HG03066 (cell line): ENCODE measurements at regions not wholly inside any gene's neighbourhood (a gene's known extent, or its start where the extent isn't known, plus 50 kb on each side); places are given as distances from the start of the nearest gene placed in this dataset.

Experiments
- ATAC-seq: cut with Tn5 transposase; IDR thresholded peaks from one replicate; pipeline ENCODE4 v1.9.1; 2021; ENCODE audit warnings: low read depth; ENCODE audit not compliant: unreplicated experiment

DNA sequence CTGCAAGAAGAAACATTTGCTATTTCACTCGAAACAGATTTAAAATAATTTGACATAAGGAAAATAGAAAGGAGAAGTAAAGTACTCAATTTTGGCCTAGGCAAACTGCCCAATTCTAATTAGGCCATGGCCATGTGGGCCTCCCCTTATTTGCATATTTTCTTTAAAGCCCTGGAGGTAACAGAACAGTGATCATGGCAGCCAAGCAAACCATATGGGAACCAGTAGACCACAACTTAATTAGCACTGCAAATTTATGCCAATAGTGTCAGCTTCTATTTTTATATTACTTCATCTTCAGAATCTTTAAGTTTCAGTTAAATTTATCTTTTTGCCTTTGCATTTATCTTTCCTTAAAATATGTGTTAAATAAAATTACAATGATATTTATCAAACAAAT lies 63.3 kb upstream of the THSD7A start:
- ATAC-seq: no peak

DNA sequence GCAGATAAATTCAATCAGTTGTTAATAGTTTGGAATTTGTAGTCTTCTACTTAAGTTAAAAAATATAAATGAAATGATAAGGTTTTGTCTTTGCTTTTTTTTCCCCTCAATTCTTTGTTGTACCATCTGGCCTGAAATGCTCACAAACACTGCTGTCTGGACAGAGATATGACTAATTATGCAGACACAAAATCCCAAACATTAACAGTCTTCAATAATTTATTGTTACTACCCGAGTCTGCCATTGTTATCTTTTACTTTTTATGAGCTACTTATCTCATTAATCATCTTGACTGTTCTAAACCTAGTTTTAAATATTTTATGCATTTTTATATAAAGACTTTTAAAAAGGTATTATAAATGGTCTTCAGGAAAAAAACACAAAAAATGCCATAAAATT lies 64.7 kb upstream of the THSD7A start:
- ATAC-seq: no peak

DNA sequence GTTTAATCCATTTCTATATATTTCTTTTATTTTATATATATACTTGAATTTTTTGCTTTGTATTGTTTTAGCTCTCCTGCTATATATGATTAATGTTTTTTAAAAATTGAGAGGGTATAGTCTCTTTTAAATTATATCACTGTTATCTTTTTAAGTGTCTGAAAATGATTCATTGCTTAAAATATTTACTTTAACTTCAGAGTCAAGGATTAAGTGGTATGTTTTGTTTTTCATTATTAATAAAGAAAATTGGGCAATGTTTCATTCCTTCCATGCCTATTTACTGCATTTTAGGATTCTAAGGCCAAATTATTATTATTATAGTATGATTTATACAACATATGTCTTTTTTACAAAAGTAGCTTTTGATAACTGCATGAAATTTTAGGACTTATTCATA lies 67.2 kb upstream of the THSD7A start:
- ATAC-seq: no peak

DNA sequence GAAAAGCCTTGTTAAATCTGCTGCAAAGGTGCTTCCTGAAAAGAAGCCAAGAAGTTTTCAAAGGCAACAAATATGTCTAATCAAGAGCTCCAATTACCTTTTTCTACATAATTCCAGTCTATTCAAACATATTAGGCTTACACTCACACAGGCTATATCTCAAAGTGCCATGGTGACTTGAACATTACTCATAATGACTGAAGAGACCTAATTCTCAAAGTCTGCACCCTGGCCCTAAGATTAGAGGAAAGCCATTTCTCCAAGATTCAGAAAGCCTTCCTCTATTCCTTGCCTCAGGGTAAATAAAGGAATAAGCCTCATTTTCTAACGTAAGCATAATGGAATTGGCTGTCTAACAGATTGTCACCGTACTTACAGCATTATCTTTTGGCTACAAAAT lies 78.3 kb upstream of the THSD7A start:
- ATAC-seq: no peak

- ATAC-seq: no peak
Observed at GRCh38 chr7:11911900-11912299, 79.9 kb upstream of the THSD7A start.

DNA sequence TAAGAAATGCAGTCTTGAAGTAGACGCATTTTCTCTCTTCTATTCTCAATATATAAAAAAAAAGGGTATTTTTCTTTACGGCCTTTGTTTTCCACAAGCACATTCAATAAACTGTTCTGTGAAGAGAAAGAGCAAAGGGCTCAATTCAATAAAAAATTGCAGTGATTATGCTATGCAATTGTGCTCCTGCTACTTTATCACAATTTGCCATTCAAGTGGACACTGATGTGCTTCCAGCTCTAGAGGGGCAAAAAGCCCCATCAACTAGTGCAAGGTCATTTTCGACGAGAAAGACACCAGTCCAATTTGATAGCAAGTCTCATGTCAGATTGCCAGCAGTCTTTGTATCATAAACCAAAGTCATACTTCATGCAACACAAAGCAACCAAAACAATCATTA lies 82.6 kb upstream of the THSD7A start:
- no peak for ATAC-seq

GRCh38 chr7:11923376-11923930 lies 91.5 kb upstream of the THSD7A start:
- no peak for ATAC-seq

- no peak for ATAC-seq
Observed at GRCh38 chr7:11931307-11931706, 99.3 kb upstream of the THSD7A start.

- no peak for ATAC-seq
Observed at GRCh38 chr7:11934796-11935195, 102.8 kb upstream of the THSD7A start.

- no peak for ATAC-seq
Observed at GRCh38 chr7:11935905-11936304, 103.9 kb upstream of the THSD7A start.

- ATAC-seq: no peak
Observed at GRCh38 chr7:11946794-11947193, 114.8 kb upstream of the THSD7A start.

DNA sequence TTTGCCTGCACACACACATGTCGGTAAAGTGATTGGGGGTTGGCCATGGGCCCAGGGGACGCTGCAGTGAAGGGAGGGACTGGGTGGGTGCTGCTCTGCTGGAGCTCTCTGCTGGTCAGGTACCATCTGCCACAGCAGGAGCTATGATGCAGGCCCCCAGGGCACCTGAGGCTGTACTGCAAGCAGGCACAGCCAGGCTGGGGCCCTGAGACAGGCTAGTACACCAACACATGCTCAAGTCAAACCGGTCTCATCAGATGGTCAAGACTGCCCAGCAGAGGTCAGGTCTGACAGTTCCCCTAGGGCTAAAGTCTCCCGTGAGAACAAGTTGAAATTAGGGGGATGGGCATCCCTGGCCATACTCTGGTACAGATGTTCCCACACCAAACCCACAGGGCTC lies 118.3 kb upstream of the THSD7A start:
- ATAC-seq: no peak

DNA sequence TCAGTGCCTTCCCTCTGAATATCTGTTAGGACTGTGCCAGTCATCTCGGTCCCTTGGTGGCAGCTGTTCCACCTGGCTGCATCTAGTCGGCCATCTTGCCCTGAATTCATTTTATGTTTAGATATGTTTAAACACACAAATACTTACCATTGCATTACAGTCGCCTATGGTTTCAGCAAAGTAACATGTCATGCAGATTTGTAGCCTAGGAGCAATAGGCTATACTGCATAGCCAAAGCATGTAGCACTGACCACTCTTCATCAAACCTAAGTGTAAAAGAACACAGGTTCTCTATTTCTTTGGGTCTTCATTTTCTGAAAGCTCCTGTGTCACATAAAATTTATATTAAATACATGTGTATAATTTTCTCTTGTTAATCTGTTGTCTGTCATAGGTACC lies 118.9 kb upstream of the THSD7A start:
- no peak for ATAC-seq

DNA sequence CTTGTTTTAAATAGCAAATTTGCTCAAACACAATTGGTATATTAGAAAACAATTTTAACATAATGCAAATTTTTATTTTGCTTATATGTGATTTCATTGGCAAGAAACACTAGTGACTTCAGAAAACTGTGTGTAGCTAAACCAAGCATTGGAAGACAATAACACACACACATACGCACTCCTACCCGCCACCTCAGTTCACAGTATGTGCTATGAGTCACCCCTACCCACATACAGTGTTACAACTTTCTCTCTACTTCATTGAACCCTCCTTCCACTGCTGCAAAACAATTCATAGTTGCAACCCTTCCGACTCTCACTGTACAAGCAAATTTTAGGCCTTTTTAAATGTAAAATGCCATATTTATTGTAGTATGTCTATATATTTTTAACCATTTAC lies 119.9 kb upstream of the THSD7A start:
- no peak for ATAC-seq

- no peak for ATAC-seq
Observed at GRCh38 chr7:11952972-11953371, 121.0 kb upstream of the THSD7A start.

DNA sequence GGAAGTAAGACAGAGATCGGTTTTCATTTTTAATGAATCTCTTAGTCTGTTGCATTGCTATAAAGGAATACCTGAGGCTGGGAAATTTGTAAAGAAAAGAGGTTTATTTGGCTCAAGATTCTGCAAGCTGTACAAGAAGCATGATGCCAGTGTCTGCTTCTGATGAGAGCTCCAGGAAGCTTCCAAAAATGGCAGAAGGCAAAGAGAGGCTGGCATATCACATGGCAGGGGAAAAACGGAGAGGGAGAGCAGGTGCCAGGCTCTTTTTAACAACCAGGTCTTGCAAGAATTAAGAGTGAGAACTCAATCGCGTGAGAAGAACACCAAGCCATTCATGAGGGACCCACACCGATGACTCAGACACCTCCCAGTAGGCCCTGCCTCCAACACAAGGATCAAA lies 125.0 kb upstream of the THSD7A start:
- no peak for ATAC-seq

- no peak for ATAC-seq
Observed at GRCh38 chr7:11957956-11958355, 126.0 kb upstream of the THSD7A start.

- ATAC-seq: no peak
Observed at GRCh38 chr7:11959121-11959520, 127.1 kb upstream of the THSD7A start.

DNA sequence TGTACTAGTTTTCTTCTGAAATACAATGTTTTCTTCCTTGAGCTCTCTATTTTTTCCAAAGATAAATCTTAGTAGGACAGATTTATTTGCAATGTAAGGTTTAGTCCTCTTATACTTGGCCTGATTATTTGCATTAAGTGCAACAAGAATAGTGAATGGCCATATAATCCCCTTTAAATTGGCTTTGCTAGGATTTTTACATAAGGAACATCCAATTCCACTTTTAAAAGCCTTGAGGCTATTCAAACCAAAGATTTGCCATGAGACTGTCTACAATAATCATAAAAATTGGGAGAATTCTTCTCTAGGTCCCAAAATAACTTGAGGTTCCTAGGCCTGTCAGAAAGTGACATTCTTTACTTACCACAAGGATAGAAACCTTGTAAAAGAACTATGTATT lies 128.6 kb upstream of the THSD7A start:
- no peak for ATAC-seq

GRCh38 chr7:11969643-11970042 lies 137.6 kb upstream of the THSD7A start:
- ATAC-seq: no peak

DNA sequence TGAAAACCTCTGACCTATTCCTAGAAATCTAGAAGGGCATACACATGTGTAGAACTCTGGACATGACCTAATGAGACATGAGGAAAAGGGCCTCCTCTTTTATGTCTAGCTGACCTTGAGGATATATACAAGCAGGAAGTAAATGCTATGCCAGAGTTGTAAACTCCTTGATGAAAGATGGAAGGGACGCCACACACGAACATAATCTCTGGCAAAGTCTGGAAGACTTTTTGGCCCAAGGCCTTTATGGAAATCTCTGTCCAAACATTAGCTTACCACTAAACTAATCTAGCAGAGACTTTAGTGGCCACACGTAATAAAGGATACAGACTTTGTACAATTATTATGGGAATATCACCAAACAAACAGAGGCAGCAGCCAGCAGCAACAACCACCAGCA lies 138.1 kb upstream of the THSD7A start:
- no peak for ATAC-seq

DNA sequence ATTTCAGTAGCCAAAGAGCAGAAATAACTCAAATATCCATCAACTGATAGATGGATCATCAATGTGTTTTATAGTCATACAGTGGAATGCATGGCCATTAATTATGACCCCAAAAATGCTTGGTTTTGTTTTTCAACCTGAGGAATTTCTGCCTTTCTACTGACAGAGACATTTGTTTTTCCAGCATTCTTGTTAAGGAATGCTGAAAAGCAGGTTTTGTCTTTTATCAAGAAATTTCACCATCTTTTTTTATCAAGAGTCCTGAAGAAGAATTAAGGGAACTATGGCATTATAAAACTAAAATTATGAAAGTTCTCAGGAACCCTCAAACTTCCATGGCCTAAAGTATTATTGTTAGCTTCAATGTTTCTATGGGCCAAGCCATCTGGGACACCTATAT lies 153.4 kb upstream of the THSD7A start:
- no peak for ATAC-seq

GRCh38 chr7:11985971-11986370 lies 154.0 kb upstream of the THSD7A start:
- no peak for ATAC-seq
